H9 (cell line): ENCODE measurements at regions not wholly inside any gene's neighbourhood (a gene's known extent, or its start where the extent isn't known, plus 50 kb on each side); places are given as distances from the start of the nearest gene placed in this dataset.

ENCODE experiments used
- DNase-seq: peaks from one replicate; pipeline ENCODE4 v3.0.0-alpha.2; 2017
- H2AFZ ChIP-seq: one replicate; pipeline ENCODE4 v1.6.1; 2013; ENCODE audit warnings: mild to moderate bottlenecking, low read length, control low read depth, moderate library complexity
- H2AK5ac ChIP-seq: 2 replicates; pipeline ENCODE4 v1.6.1; 2013; ENCODE audit warnings: low read length, control low read depth, mixed read lengths; ENCODE audit not compliant: insufficient read length
- H2BK120ac ChIP-seq: one replicate; pipeline ENCODE4 v1.6.1; 2013; ENCODE audit warnings: low read depth, mild to moderate bottlenecking, low read length, control low read depth, inconsistent platforms; ENCODE audit not compliant: poor library complexity, severe bottlenecking
- H2BK12ac ChIP-seq: 2 replicates; pipeline ENCODE4 v1.6.1; 2013; ENCODE audit warnings: low read length, control low read depth, mixed read lengths, low read depth; ENCODE audit not compliant: insufficient read length
- H2BK15ac ChIP-seq: 2 replicates; pipeline ENCODE4 v1.6.1; 2013; ENCODE audit warnings: low read depth, low read length, control low read depth
- H2BK20ac ChIP-seq: one replicate; pipeline ENCODE4 v1.6.1; 2013; ENCODE audit warnings: low read depth, mild to moderate bottlenecking, low read length, control low read depth, inconsistent platforms; ENCODE audit not compliant: poor library complexity, severe bottlenecking
- H2BK5ac ChIP-seq: 2 replicates; pipeline ENCODE4 v1.6.1; 2013; ENCODE audit warnings: low read length, control low read depth, mixed read lengths; ENCODE audit not compliant: insufficient read length
- H3K14ac ChIP-seq: 2 replicates; pipeline ENCODE4 v1.6.1; 2013; ENCODE audit warnings: low read length, control low read depth; ENCODE audit not compliant: insufficient read depth
- H3K18ac ChIP-seq: 2 replicates; pipeline ENCODE4 v1.6.1; 2013; ENCODE audit warnings: low read depth, mild to moderate bottlenecking, mixed read lengths, low read length, control low read depth; ENCODE audit not compliant: insufficient read length
- H3K23ac ChIP-seq: 2 replicates; pipeline ENCODE4 v1.6.1; 2013; ENCODE audit warnings: low read length, control low read depth, mixed read lengths, low read depth; ENCODE audit not compliant: insufficient read length
- H3K23me2 ChIP-seq: 2 replicates; pipeline ENCODE4 v1.6.1; 2013; ENCODE audit warnings: low read depth, mild to moderate bottlenecking, mixed read lengths, low read length, control low read depth; ENCODE audit not compliant: insufficient read length, poor library complexity, severe bottlenecking
- H3K27ac ChIP-seq: 2 replicates; pipeline ENCODE4 v1.5.1; 2013; ENCODE audit warnings: low read length, control low read depth, mixed read lengths, low read depth; ENCODE audit not compliant: insufficient read length
- H3K27me3 ChIP-seq: 2 replicates; pipeline ENCODE4 v1.6.1; 2013; ENCODE audit warnings: low read length, control low read depth, inconsistent platforms; ENCODE audit not compliant: insufficient read depth
- H3K4ac ChIP-seq: 2 replicates; pipeline ENCODE4 v1.6.1; 2013; ENCODE audit warnings: low read depth, mild to moderate bottlenecking, control low read depth, inconsistent platforms, low read length, moderate library complexity
- H3K4me1 ChIP-seq: 2 replicates; pipeline ENCODE4 v1.6.1; 2013; ENCODE audit warnings: low read length, control low read depth, inconsistent platforms; ENCODE audit not compliant: insufficient read depth
- H3K4me2 ChIP-seq: 2 replicates; pipeline ENCODE4 v1.6.1; 2013; ENCODE audit warnings: low read length, control low read depth, mixed read lengths; ENCODE audit not compliant: insufficient read length, insufficient read depth
- H3K56ac ChIP-seq: 2 replicates; pipeline ENCODE4 v1.6.1; 2013; ENCODE audit warnings: low read depth, mild to moderate bottlenecking, mixed read lengths, low read length, control low read depth; ENCODE audit not compliant: insufficient read length
- H3K79me1 ChIP-seq: 2 replicates; pipeline ENCODE4 v1.6.1; 2013; ENCODE audit warnings: low read depth, mild to moderate bottlenecking, moderate library complexity, low read length, control low read depth, inconsistent platforms; ENCODE audit not compliant: insufficient read depth, poor library complexity, severe bottlenecking
- H3K79me2 ChIP-seq: 2 replicates; pipeline ENCODE4 v1.6.1; 2013; ENCODE audit warnings: low read length, control low read depth, inconsistent platforms; ENCODE audit not compliant: insufficient read depth
- H3K9ac ChIP-seq: 2 replicates; pipeline ENCODE4 v1.6.1; 2013; ENCODE audit warnings: low read length, control low read depth, mixed read lengths; ENCODE audit not compliant: insufficient read length; ENCODE audit errors: extremely low read depth
- H3K9me3 ChIP-seq: one replicate; pipeline ENCODE4 v1.6.1; 2013; ENCODE audit warnings: low read depth, low read length, inconsistent platforms; ENCODE audit not compliant: control insufficient read depth
- H3T11ph ChIP-seq: one replicate; pipeline ENCODE4 v1.6.1; 2013; ENCODE audit warnings: mild to moderate bottlenecking, low read length, control low read depth, inconsistent platforms
- H4K20me1 ChIP-seq: one replicate; pipeline ENCODE4 v1.6.1; 2013; ENCODE audit not compliant: control insufficient read depth, insufficient read length, insufficient read depth
- H4K5ac ChIP-seq: 2 replicates; pipeline ENCODE4 v1.6.1; 2013; ENCODE audit warnings: low read depth, mild to moderate bottlenecking, mixed read lengths, low read length, control low read depth; ENCODE audit not compliant: insufficient read length
- H4K8ac ChIP-seq: replicated peaks from 2 replicates; pipeline ENCODE4 v1.6.1; 2013; ENCODE audit warnings: low read length, control low read depth, mixed read lengths, low read depth; ENCODE audit not compliant: insufficient read length
- H4K91ac ChIP-seq: 2 replicates; pipeline ENCODE4 v1.6.1; 2013; ENCODE audit warnings: low read depth, mild to moderate bottlenecking, moderate library complexity, mixed read lengths, low read length, control low read depth; ENCODE audit not compliant: insufficient read length
- H3K27ac Mint-ChIP-seq, 3 experiments: 2 replicates in 2 of 3; 3 replicates in 1 of 3; pipeline ENCODE4 v1.8.0; 2020 to 2021; ENCODE audit warnings: mixed read lengths in 3 of 3, mild to moderate bottlenecking in 1 of 3, moderate library complexity in 1 of 3
- H3K27me3 Mint-ChIP-seq: 2 replicates; pipeline ENCODE4 v1.8.0; 2021; ENCODE audit warnings: low read depth, mild to moderate bottlenecking, moderate library complexity, mixed read lengths
- H3K36me3 Mint-ChIP-seq, 3 experiments: 2 replicates in 2 of 3; 3 replicates in 1 of 3; pipeline ENCODE4 v1.8.0; 2020 to 2021; ENCODE audit warnings: low read depth in 3 of 3, mixed read lengths in 3 of 3; ENCODE audit not compliant: insufficient read depth in 1 of 3
- H3K4me1 Mint-ChIP-seq, 2 experiments: 2 replicates each; pipeline ENCODE4 v1.8.0; 2020; ENCODE audit warnings: mixed read lengths in 2 of 2
- H3K4me3 Mint-ChIP-seq, 2 experiments: 2 replicates in 1 of 2; 3 replicates in 1 of 2; pipeline ENCODE4 v1.8.0; 2020 to 2021; ENCODE audit warnings: mild to moderate bottlenecking in 2 of 2, mixed read lengths in 2 of 2, moderate library complexity in 1 of 2
- H3K9me3 Mint-ChIP-seq, 2 experiments: 2 replicates in 1 of 2; 3 replicates in 1 of 2; pipeline ENCODE4 v1.8.0; 2020; ENCODE audit warnings: mild to moderate bottlenecking in 2 of 2, mixed read lengths in 2 of 2, moderate library complexity in 1 of 2
- whole genome bisulfite sequencing: extraction: QIAGEN DNeasy Blood & Tissue Kit; methylation state at CpG from one replicate; pipeline ENCODE4 v1.1.7; 2013; ENCODE audit warnings: missing lambda C conversion rate, low lambda C conversion rate, mixed read lengths; ENCODE audit not compliant: insufficient read length; ENCODE audit errors: extremely low coverage; 5-methylcytosine and 5-hydroxymethylcytosine counted together
- TF ChIP-seq, protein P1 (sequence below): fragments of 200-600 bp; sonication (generic); conservative IDR thresholded peaks from 3 replicates; pipeline ENCODE4 v1.8.0; 2021; ENCODE audit warnings: antibody characterized with exemption, mild to moderate bottlenecking

DNA sequence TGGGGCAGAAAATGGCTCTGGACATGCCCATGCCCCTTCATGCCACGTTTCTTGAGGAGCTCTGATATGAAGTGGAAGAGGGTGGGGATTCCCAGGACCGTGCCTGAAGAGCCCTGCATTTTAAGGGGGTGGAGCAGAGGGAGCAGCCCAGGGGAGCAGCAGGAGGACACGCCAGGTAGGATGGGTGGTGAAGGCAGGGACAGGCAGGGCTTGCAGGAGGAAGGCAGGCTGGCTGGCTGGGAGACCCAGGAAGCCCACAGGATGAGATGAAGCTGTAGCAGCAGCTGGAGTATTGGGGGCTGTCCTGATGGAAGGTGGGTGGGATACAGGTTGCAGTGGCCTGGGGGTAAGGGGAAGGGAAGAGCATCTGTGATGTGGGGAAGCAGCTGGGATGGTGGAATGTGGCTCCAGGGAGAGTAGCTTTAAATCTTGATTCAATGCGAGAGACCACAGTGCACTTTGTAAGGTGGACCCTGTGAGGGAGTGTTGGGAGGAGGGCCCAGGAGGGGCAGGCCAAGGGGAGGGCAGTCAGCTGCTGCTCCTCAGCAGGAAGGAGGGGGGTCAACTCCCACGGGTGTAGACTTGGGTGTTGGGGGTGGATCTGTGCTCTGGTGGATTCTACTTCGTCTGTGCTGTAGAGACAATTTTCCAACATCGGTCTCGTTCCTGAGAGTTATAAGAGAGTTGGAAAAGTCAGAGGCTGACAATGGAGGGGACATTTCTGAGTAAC, 242.6 kb upstream of the IRX4 start:
- no peaks in the 10 kb centered on the region; the same call in 1 of the 2 replicates for H3K4me1 ChIP-seq
- no peak overlapping the region for H2BK12ac ChIP-seq
- H4K91ac ChIP-seq, result no peak overlapping the region
- no peak overlapping the region for H3K4me2 ChIP-seq
- H2BK5ac ChIP-seq, result no peak overlapping the region
- H3K9ac ChIP-seq, result no peak overlapping the region
- TF ChIP-seq, protein P1, sequence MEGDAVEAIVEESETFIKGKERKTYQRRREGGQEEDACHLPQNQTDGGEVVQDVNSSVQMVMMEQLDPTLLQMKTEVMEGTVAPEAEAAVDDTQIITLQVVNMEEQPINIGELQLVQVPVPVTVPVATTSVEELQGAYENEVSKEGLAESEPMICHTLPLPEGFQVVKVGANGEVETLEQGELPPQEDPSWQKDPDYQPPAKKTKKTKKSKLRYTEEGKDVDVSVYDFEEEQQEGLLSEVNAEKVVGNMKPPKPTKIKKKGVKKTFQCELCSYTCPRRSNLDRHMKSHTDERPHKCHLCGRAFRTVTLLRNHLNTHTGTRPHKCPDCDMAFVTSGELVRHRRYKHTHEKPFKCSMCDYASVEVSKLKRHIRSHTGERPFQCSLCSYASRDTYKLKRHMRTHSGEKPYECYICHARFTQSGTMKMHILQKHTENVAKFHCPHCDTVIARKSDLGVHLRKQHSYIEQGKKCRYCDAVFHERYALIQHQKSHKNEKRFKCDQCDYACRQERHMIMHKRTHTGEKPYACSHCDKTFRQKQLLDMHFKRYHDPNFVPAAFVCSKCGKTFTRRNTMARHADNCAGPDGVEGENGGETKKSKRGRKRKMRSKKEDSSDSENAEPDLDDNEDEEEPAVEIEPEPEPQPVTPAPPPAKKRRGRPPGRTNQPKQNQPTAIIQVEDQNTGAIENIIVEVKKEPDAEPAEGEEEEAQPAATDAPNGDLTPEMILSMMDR, result no peak
- no peak overlapping the region for H2BK15ac ChIP-seq
- H4K20me1 ChIP-seq, result no peaks in the 10 kb centered on the region
- peaks cover 0 to 1% of the 10 kb centered on the region in 2 experiments; a peak in 1 of 4 replicates for H3K4me1 Mint-ChIP-seq
- H3T11ph ChIP-seq, result no peak overlapping the region
- peaks cover 0 to 3% (median 0%) of the 10 kb centered on the region in 3 experiments; a peak in 3 of 7 replicates for H3K36me3 Mint-ChIP-seq
- no peaks in the 10 kb centered on the region for H3K23me2 ChIP-seq
- peaks cover 11 to 15% of the 10 kb centered on the region in 2 experiments for H3K9me3 Mint-ChIP-seq
- no peak overlapping the region for H3K18ac ChIP-seq
- WGBS, result no CpG with 5 or more reads among the region's 8 CpGs
- no peak overlapping the region for H3K27ac Mint-ChIP-seq
- no peak overlapping the region for H3K4me3 Mint-ChIP-seq
- no peak overlapping the region for H3K14ac ChIP-seq
- H4K8ac ChIP-seq, result no peak overlapping the region
- H4K5ac ChIP-seq, result no peak overlapping the region
- H3K23ac ChIP-seq, result no peak overlapping the region
- no peak overlapping the region for H3K4ac ChIP-seq
- H3K27ac ChIP-seq, result no peak overlapping the region
- H3K79me1 ChIP-seq, result no peaks in the 10 kb centered on the region
- no peak overlapping the region for H2AK5ac ChIP-seq
- no peak overlapping the region for H2BK120ac ChIP-seq
- no peak overlapping the region for H2BK20ac ChIP-seq
- no peaks in the 10 kb centered on the region for H3K79me2 ChIP-seq
- H3K9me3 ChIP-seq, result no peaks in the 10 kb centered on the region
- H3K56ac ChIP-seq, result no peak overlapping the region
- peaks cover 3% of the 10 kb centered on the region for H3K27me3 Mint-ChIP-seq
- H3K27me3 ChIP-seq, result no peaks in the 10 kb centered on the region
- H2AFZ ChIP-seq, result no peak overlapping the region
- no peak for DNase-seq
